Thyroid gland (tissue), 4 donors: ENCODE measurements at regions not wholly inside any gene's neighbourhood (a gene's known extent, or its start where the extent isn't known, plus 50 kb on each side); places are given as distances from the start of the nearest gene placed in this dataset.

Source experiments
- DNase-seq, 2 donors: peaks; one replicate each; pipeline ENCODE4 v3.0.0-alpha.2; 2019
- H3K27ac ChIP-seq, 3 donors: fragments of 200-600 bp; sonication (generic); 1 replicate in 2 of 3; 2 replicates in 1 of 3; pipeline ENCODE4 v1.5.1; 2016 to 2019; ENCODE audit warnings: mild to moderate bottlenecking in 1 of 3, moderate library complexity in 1 of 3
- H3K27me3 ChIP-seq: fragments of 200-600 bp; sonication (generic); one replicate; pipeline ENCODE4 v1.5.1; 2019
- H3K36me3 ChIP-seq, 2 donors: fragments of 200-600 bp; sonication (generic); one replicate each; pipeline ENCODE4 v1.5.1; 2016 to 2019
- H3K4me1 ChIP-seq, 2 donors: fragments of 200-600 bp; sonication (generic); one replicate each; pipeline ENCODE4 v1.5.1; 2017 to 2019
- H3K4me3 ChIP-seq, 3 donors: fragments of 200-600 bp; sonication (generic); replicated peaks in 1 of 3; 1 replicate in 2 of 3; 2 replicates in 1 of 3; pipeline ENCODE4 v1.5.1; 2016; ENCODE audit warnings: mild to moderate bottlenecking in 1 of 3
- H3K9me3 ChIP-seq: fragments of 200-600 bp; sonication (generic); one replicate; pipeline ENCODE4 v1.5.1; 2017
- CTCF ChIP-seq, 6 experiments: fragments of 200-600 bp in 3 of 6; fragments of 450-650 bp in 3 of 6; sonication (generic) in 3 of 6; IDR thresholded peaks; one replicate each; pipeline ENCODE4 v1.5.1; 2016 to 2019; ENCODE audit warnings: antibody characterized with exemption in 6 of 6, mild to moderate bottlenecking in 2 of 6, inconsistent platforms in 1 of 6, moderate library complexity in 1 of 6
- POLR2A ChIP-seq, 2 donors: fragments of 450-650 bp; IDR thresholded peaks; one replicate each; pipeline ENCODE4 v1.6.1; 2017; ENCODE audit warnings: antibody characterized with exemption in 2 of 2, mild to moderate bottlenecking in 2 of 2, moderate library complexity in 1 of 2
- WGBS, 2 donors: methylation state at CpG; one replicate each; pipeline ENCODE4 v1.1.5; 2017; 5-methylcytosine and 5-hydroxymethylcytosine counted together
- intact Hi-C: fragments of 100-400 bp; cut with DNase I; formaldehyde crosslinking; loops from one replicate; pipeline ENCODE4 v1.15.1; 2023

- Histone ChIP-seq H3K27me3 (no peaks in the 10 kb centered on the region), H3K27ac (no peak overlapping the region), H3K4me1 (no peaks in the 10 kb centered on the region), H3K36me3 (no peaks in the 10 kb centered on the region), H3K9me3 (no peaks in the 10 kb centered on the region), H3K4me3 (no peak overlapping the region)
- WGBS, 2 donors = 46 to 48% methylated on average over 3 of the region's 3 CpGs
- TF ChIP-seq POLR2A (IDR thresholded peaks at IDR 0.05) (no peak), CTCF (IDR thresholded peaks at IDR 0.05) (no peak)
- DNase-seq = no peak
- intact Hi-C loops = no loop called here
Observed at GRCh38 chrX:138946926-138947325, 235.4 kb upstream of the FGF13 start.

- DNase-seq = no peak
- 81 to 85% methylated on average over 6 of the region's 6 CpGs for WGBS, 2 donors
- H3K27me3 ChIP-seq = no peaks in the 10 kb centered on the region
- H3K27ac ChIP-seq = no peak overlapping the region
- no peak for TF ChIP-seq POLR2A (IDR thresholded peaks at IDR 0.05)
- no peak for TF ChIP-seq CTCF (IDR thresholded peaks at IDR 0.05)
- H3K4me3 ChIP-seq = no peak overlapping the region
- intact Hi-C loops = no loop called here
- no peaks in the 10 kb centered on the region for H3K36me3 ChIP-seq
- H3K9me3 ChIP-seq = no peaks in the 10 kb centered on the region
- H3K4me1 ChIP-seq = no peaks in the 10 kb centered on the region
Observed at GRCh38 chrX:138945219-138945618, 233.7 kb upstream of the FGF13 start.

- Histone ChIP-seq H3K27ac (no peak overlapping the region), H3K4me1 (no peaks in the 10 kb centered on the region), H3K27me3 (no peaks in the 10 kb centered on the region), H3K9me3 (no peaks in the 10 kb centered on the region), H3K36me3 (no peaks in the 10 kb centered on the region), H3K4me3 (no peak overlapping the region)
- intact Hi-C loops = no loop called here
- DNase-seq = peak in 1 of 2 donors; percentile 1
- TF ChIP-seq CTCF (IDR thresholded peaks at IDR 0.05) = no peak
- TF ChIP-seq POLR2A (IDR thresholded peaks at IDR 0.05) = no peak
Observed at GRCh38 chrX:138939038-138939437, 227.5 kb upstream of the FGF13 start.

GRCh38 chrX:138938003-138938402, 226.5 kb upstream of the FGF13 start:
- Histone ChIP-seq H3K4me3 (no peak overlapping the region), H3K9me3 (no peaks in the 10 kb centered on the region), H3K36me3 (no peaks in the 10 kb centered on the region), H3K4me1 (no peaks in the 10 kb centered on the region), H3K27me3 (no peaks in the 10 kb centered on the region), H3K27ac (no peak overlapping the region)
- intact Hi-C loops = no loop called here
- no peak for DNase-seq
- no peak for TF ChIP-seq POLR2A (IDR thresholded peaks at IDR 0.05)
- no peak for TF ChIP-seq CTCF (IDR thresholded peaks at IDR 0.05)
- 88 to 95% methylated on average over 1 of the region's 1 CpG for WGBS, 2 donors

- Histone ChIP-seq H3K36me3 (no peaks in the 10 kb centered on the region), H3K27me3 (no peaks in the 10 kb centered on the region), H3K27ac (no peak overlapping the region), H3K4me1 (no peaks in the 10 kb centered on the region), H3K4me3 (no peak overlapping the region), H3K9me3 (no peaks in the 10 kb centered on the region)
- DNase-seq = no peak
- intact Hi-C loops = no loop called here
- TF ChIP-seq CTCF (IDR thresholded peaks at IDR 0.05) (no peak), POLR2A (IDR thresholded peaks at IDR 0.05) (no peak)
- WGBS, 2 donors = 67 to 83% methylated on average over 2 of the region's 2 CpGs
Observed at GRCh38 chrX:138931212-138931611, 219.7 kb upstream of the FGF13 start.
